Fibroblast of mammary gland (primary cell): ENCODE measurements at regions not wholly inside any gene's neighbourhood (a gene's known extent, or its start where the extent isn't known, plus 50 kb on each side); places are given as distances from the start of the nearest gene placed in this dataset.
"Not testable (repeated sequence)": the region's sequence is repeated elsewhere in the genome, so short reads cannot be mapped to it uniquely, and the experiment has no call there.

Source experiments
- DNase-seq: peaks from one replicate; pipeline ENCODE4 v3.0.0-alpha.2; 2010; ENCODE audit warnings: low read depth
- H3K4me3 ChIP-seq: 2 replicates; pipeline ENCODE4 v1.5.1; 2011; ENCODE audit warnings: low read depth, mild to moderate bottlenecking, low read length, moderate library complexity; ENCODE audit not compliant: control insufficient read depth
- TF ChIP-seq, protein P1 (sequence below): conservative IDR thresholded peaks from 2 replicates; pipeline ENCODE4 v1.5.1; 2011; ENCODE audit warnings: low read depth, low read length, inconsistent platforms; ENCODE audit not compliant: control insufficient read depth, insufficient read depth

DNA sequence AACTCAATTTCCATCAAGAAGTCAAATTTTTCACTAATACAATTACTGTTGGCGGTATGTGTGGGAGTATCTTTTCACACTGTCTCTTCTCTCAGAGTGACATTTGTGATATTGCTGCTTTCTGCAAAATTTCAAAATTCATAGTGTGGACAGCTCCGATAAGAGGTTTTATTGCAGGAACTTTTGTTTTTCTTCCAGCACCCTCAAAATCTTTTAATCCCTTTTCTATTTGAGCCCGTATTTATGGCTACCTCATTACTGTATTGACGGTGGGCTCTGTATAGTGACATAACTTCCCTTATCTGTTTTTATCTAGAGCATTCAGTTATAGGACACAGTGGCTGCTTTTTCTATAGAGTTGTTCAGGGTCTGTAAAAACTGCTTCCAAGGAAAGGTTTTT lies 794.4 kb upstream of the TMPRSS15 start:
- no peak overlapping the region for H3K4me3 ChIP-seq
- TF ChIP-seq, protein P1, sequence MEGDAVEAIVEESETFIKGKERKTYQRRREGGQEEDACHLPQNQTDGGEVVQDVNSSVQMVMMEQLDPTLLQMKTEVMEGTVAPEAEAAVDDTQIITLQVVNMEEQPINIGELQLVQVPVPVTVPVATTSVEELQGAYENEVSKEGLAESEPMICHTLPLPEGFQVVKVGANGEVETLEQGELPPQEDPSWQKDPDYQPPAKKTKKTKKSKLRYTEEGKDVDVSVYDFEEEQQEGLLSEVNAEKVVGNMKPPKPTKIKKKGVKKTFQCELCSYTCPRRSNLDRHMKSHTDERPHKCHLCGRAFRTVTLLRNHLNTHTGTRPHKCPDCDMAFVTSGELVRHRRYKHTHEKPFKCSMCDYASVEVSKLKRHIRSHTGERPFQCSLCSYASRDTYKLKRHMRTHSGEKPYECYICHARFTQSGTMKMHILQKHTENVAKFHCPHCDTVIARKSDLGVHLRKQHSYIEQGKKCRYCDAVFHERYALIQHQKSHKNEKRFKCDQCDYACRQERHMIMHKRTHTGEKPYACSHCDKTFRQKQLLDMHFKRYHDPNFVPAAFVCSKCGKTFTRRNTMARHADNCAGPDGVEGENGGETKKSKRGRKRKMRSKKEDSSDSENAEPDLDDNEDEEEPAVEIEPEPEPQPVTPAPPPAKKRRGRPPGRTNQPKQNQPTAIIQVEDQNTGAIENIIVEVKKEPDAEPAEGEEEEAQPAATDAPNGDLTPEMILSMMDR: no peak
- no peak for DNase-seq

DNA sequence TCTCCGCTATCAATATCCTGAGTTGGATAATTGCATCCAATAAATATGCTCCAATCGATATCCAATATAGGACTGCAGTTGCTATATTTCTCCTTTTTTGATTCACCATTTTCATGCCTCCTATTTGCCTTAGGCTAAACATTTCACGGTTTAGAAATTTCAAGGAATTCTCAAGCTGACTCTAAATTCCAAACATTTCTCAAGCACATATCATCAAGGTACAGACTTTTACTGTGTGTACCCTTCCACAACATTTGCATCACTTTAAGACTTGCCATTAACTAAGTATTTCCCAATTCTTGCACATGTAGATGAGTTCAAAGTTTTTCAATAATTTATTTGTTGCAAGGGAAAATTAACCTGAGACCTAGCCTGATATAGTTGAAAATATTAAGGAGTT lies 795.2 kb upstream of the TMPRSS15 start:
- TF ChIP-seq, protein P1: no peak
- no peak for DNase-seq
- H3K4me3 ChIP-seq: no peak overlapping the region

DNA sequence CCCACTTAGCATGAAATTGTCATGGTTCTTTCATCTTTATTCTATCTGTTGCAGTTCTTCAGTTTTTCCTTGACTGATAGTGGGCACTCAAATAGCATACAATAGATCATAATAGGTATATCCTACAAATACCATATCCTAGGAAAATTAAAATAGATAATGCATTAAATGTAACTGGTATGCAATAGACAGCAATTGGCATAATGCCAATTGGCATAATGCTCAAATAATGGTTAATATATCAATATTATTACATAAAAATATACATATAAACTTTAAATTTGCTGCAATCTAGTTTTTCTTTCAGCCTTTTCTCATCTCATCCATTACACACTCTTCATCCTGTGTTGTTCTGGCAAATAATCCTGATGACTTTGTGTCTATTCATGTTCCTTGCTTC lies 814.6 kb upstream of the TMPRSS15 start:
- TF ChIP-seq, protein P1: no peak
- no peak for DNase-seq
- H3K4me3 ChIP-seq: no peak overlapping the region

DNA sequence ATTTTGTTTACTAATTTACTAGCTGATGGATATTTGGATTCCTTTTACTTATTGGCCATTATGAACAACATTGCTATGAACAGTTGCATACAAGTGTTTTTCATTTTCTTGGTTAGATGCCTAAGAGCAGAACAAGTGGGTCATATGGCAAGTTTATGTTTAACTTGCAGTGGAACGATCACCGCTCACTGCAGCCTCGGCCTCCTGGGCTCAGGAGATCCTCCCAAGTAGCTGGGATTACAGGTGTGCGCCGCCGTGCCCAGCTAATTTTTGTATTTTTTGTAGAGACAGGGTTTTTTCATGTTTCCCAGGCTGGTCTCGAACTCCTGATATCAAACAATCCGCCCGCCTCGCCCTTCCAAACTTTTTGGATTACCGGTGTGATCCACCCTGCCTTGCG lies 820.5 kb upstream of the TMPRSS15 start:
- no peak overlapping the region for H3K4me3 ChIP-seq
- no peak for DNase-seq
- TF ChIP-seq, protein P1: no peak

DNA sequence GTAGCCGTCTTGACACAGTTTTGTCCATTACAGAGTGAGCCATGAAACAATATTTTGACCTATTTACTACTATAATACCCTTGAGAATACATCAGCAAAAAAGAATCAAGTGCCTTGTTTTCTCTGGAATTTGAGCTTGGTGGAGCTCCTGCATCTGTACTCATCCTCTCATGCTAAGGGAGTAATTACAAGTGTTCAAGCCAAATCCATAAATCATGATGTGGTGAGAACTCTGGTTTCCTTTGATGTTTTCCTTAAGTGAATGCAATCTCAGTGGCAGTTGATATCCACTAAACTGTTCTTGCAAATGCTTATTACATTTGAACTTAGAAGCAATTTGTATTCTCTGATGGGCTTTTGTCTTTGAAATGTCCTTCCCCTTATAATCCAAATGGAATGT lies 824.6 kb upstream of the TMPRSS15 start:
- TF ChIP-seq, protein P1: no peak
- no peak overlapping the region for H3K4me3 ChIP-seq
- no peak for DNase-seq

DNA sequence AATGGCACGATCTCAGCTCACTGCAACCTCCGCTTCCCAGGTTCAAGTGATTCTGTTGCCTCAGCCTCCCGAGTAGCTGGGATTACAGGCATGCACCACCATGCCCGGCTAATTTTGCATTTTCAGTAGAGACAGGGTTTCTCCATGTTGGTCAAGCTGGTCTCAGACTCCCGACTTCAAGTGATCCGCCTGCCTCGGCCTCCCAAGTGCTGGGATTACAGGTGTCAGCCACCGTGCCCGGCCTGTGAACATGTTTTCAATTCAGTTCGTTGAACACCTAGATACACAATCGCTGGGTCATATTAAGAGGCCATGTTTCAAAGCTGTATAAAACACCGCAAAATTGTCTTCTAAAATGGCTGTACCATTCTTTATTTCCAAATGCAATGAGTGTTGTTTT lies 830.3 kb upstream of the TMPRSS15 start:
- not testable (repeated sequence) for DNase-seq, H3K4me3 ChIP-seq

DNA sequence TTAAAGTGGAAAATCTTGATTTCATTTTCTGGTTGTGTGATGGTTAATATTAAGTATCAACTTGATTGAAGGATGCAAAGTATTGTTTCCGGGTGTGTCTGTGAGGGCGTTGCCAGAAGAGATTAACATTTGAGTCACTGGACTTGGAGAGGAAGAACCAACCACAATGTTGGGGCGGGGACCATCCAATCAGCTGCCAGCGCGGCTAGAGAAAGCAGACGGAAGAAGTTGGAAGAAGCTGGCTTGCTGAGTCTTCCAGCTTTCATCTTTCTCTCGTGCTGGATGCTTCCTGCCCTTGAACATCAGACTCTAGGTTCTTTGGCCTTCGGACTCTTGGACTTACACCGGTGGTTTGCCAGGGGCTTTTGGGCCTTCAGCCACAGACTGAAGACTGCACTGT lies 832.6 kb upstream of the TMPRSS15 start:
- DNase-seq: no peak
- TF ChIP-seq, protein P1: no peak
- H3K4me3 ChIP-seq: no peak overlapping the region
